ENCODE measurements at regions not wholly inside any gene's neighbourhood (a gene's known extent, or its start where the extent isn't known, plus 50 kb on each side); places are given as distances from the start of the nearest gene placed in this dataset.
"Not testable (repeated sequence)": the region's sequence is repeated elsewhere in the genome, so short reads cannot be mapped to it uniquely, and the experiment has no call there.

GRCh38 chr15:69554279-69554961 is 101.8 kb downstream of the RPLP1 start:
- no peak for DNase-seq

- DNase-seq = no peak
Measured at GRCh38 chr15:69555080-69555479, 102.5 kb downstream of the RPLP1 start.

- DNase-seq = no peak
Measured at GRCh38 chr15:69556344-69556743, 103.7 kb downstream of the RPLP1 start.

- DNase-seq = no peak
Measured at GRCh38 chr15:69557020-69557706, 104.5 kb downstream of the RPLP1 start.

- no peak for DNase-seq
Measured at GRCh38 chr15:69557707-69558409, 105.2 kb downstream of the RPLP1 start.

- no peak for DNase-seq
Measured at GRCh38 chr15:69559440-69560190, 107.0 kb downstream of the RPLP1 start.

- DNase-seq = no peak
Measured at GRCh38 chr15:69561071-69561784, 108.6 kb downstream of the RPLP1 start.

- DNase-seq = no peak
Measured at GRCh38 chr15:69562116-69562515, 109.5 kb downstream of the RPLP1 start.

- no peak for DNase-seq
Measured at GRCh38 chr15:69562564-69562963, 109.9 kb downstream of the RPLP1 start.

GRCh38 chr15:69565066-69565655 is 112.5 kb downstream of the RPLP1 start:
- no peak for DNase-seq

- not testable (repeated sequence) for DNase-seq
Measured at GRCh38 chr15:69567238-69567760, 114.7 kb downstream of the RPLP1 start.

- DNase-seq = no peak
Measured at GRCh38 chr15:69568173-69569009, 115.8 kb downstream of the RPLP1 start.

GRCh38 chr15:69570454-69570853 is 117.8 kb downstream of the RPLP1 start:
- no peak for DNase-seq

- DNase-seq = no peak
Measured at GRCh38 chr15:69570997-69571396, 118.4 kb downstream of the RPLP1 start.

- DNase-seq = not testable (repeated sequence)
Measured at GRCh38 chr15:69573278-69573677, 120.7 kb downstream of the RPLP1 start.

- no peak for DNase-seq
Measured at GRCh38 chr15:69573815-69574475, 121.3 kb downstream of the RPLP1 start.

GRCh38 chr15:69574506-69574905 is 121.9 kb downstream of the RPLP1 start:
- no peak for DNase-seq

- DNase-seq = no peak
Measured at GRCh38 chr15:69575387-69575786, 122.8 kb downstream of the RPLP1 start.

- peak; percentile 40 for DNase-seq
Measured at GRCh38 chr15:69576035-69576526, 123.5 kb downstream of the RPLP1 start.

GRCh38 chr15:69576948-69577351 is 124.3 kb downstream of the RPLP1 start:
- no peak for DNase-seq

Measured in effector CD8-positive, alpha-beta T cell (primary cell).